Mucosa of descending colon (tissue), 3 donors: ENCODE measurements at regions not wholly inside any gene's neighbourhood (a gene's known extent, or its start where the extent isn't known, plus 50 kb on each side); places are given as distances from the start of the nearest gene placed in this dataset.

Source experiments
- ATAC-seq: fragments of 200-7000 bp; cut with Tn5 transposase; one replicate; pipeline ENCODE4 v1.9.1; 2020; ENCODE audit warnings: mild to moderate bottlenecking, moderate library complexity
- DNase-seq, 3 donors: peaks; one replicate each; pipeline ENCODE4 v3.0.0-alpha.2; 2020
- H3K36me3 ChIP-seq: fragments of 200-600 bp; one replicate; pipeline ENCODE4 v1.8.0; 2021; ENCODE audit warnings: low read depth, mild to moderate bottlenecking
- H3K4me1 ChIP-seq: fragments of 200-600 bp; one replicate; pipeline ENCODE4 v1.8.0; 2021; ENCODE audit warnings: low read depth, mild to moderate bottlenecking
- H3K4me3 ChIP-seq: fragments of 200-600 bp; one replicate; pipeline ENCODE4 v1.8.0; 2021; ENCODE audit warnings: mild to moderate bottlenecking
- H3K9me3 ChIP-seq: fragments of 200-600 bp; one replicate; pipeline ENCODE4 v1.8.0; 2021; ENCODE audit warnings: mild to moderate bottlenecking
- CTCF ChIP-seq: fragments of 200-600 bp; IDR thresholded peaks from one replicate; pipeline ENCODE4 v1.8.0; 2022; ENCODE audit warnings: antibody characterized with exemption, mild to moderate bottlenecking
- intact Hi-C, 2 donors: fragments of 100-400 bp; cut with DNase I in 1 of 2; cut with micrococcal nuclease in 1 of 2; formaldehyde crosslinking; loops; one replicate each; pipeline versions ENCODE4 v1.11.0 to v1.11.1; 2022; cut with DNase I, micrococcal nuclease
- donor health status: DM: no; HTN: no; CAD: no; lungs with moderate emphysema.
- donor health status: DM: no; HTN: no; CAD: no.
- donor health status: DM: no; HTN: yes; CAD: no.

- no peak for TF ChIP-seq CTCF
- no peaks in the 10 kb centered on the region for H3K9me3 ChIP-seq
- no peaks in the 10 kb centered on the region for H3K4me1 ChIP-seq
- DNase-seq (no peak), ATAC-seq (no peak)
- no peaks in the 10 kb centered on the region for H3K36me3 ChIP-seq
- no peak overlapping the region for H3K4me3 ChIP-seq
- intact Hi-C loops = no loop called here
Measured at GRCh38 chr3:137171834-137172603, 214.2 kb downstream of the IL20RB start.

- H3K36me3 ChIP-seq = no peaks in the 10 kb centered on the region
- DNase-seq (no peak), ATAC-seq (no peak)
- no peak overlapping the region for H3K4me3 ChIP-seq
- no peak for TF ChIP-seq CTCF
- intact Hi-C loops = no loop called here
- no peaks in the 10 kb centered on the region for H3K9me3 ChIP-seq
- no peaks in the 10 kb centered on the region for H3K4me1 ChIP-seq
Measured at GRCh38 chr3:137172728-137173127, 214.9 kb downstream of the IL20RB start.

DNA sequence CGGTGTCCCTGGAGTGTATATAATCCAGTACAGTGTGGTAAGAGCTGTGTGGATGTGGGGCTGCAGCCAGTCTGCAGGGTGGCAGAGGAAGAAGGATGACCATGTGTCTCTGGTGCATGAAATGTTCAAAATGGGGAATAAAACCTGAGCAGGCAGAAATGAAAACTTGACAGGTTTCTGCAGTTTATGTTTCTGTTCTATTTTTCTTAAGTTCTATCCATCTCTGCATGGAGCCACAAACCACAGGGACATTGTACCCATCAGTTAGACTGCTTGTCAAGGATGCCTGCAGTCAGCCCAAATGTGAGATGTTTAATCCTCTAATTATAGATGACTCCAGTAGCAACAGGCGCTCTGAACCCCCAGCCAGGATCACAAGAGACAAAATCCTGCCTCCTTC is 216.7 kb downstream of the IL20RB start:
- Histone ChIP-seq H3K9me3 (no peaks in the 10 kb centered on the region), H3K36me3 (no peaks in the 10 kb centered on the region), H3K4me3 (no peak overlapping the region), H3K4me1 (no peaks in the 10 kb centered on the region)
- no peak for ATAC-seq
- no peak for TF ChIP-seq CTCF
- intact Hi-C loops = no loop called here
- no peak for DNase-seq

DNA sequence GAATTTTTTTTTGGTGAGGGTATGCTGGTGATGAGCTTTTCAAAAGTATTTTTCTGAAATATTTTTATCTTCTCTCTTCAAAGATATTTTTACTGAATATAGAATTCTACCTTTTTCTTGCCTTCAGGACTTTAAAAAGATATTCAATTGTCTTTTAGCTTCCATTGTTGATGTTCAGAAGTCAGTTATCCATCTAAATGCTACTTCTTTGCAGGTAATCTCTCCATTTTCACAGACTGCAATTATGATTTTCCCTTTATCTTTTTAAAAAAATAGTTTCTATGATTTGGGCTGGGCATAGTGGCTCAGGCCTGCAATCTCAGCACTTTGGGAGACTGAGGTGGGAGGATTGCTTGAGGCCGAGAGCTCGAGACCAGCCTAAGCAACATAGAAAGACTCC is 222.4 kb downstream of the IL20RB start:
- TF ChIP-seq CTCF = no peak
- Histone ChIP-seq H3K36me3 (no peaks in the 10 kb centered on the region), H3K9me3 (peaks cover 3% of the 10 kb centered on the region), H3K4me3 (no peak overlapping the region), H3K4me1 (no peaks in the 10 kb centered on the region)
- intact Hi-C loops = no loop called here
- DNase-seq (no peak), ATAC-seq (no peak)

GRCh38 chr3:137191133-137191923 is 233.5 kb downstream of the IL20RB start:
- intact Hi-C loops = no loop called here

More at GRCh38 chr3:137191133-137191923, 233.5 kb downstream of the IL20RB start:
- ATAC-seq (no peak), DNase-seq (peak in 1 of 3 donors; percentile 17)
- TF ChIP-seq CTCF = no peak
- H3K36me3 ChIP-seq = no peaks in the 10 kb centered on the region
- no peaks in the 10 kb centered on the region for H3K9me3 ChIP-seq
- H3K4me3 ChIP-seq = no peak overlapping the region
- no peaks in the 10 kb centered on the region for H3K4me1 ChIP-seq
